ENCODE measurements at regions not wholly inside any gene's neighbourhood (a gene's known extent, or its start where the extent isn't known, plus 50 kb on each side); places are given as distances from the start of the nearest gene placed in this dataset.

- H3K4me2 ChIP-seq (ENCODE audit: low read length), result no peak overlapping the region
- no peaks in the 10 kb centered on the region for H4K20me1 ChIP-seq (ENCODE audit: insufficient read depth, low read length)
- no peaks in the 10 kb centered on the region for H3K79me2 ChIP-seq (ENCODE audit: low read length)
- no peaks in the 10 kb centered on the region for H3K4me1 ChIP-seq (ENCODE audit: low read length)
- no peaks in the 10 kb centered on the region for H3K36me3 ChIP-seq (replicated peaks; ENCODE audit: low read depth, low read length)
- no peak overlapping the region for H3K4me3 ChIP-seq (ENCODE audit: low read length)
- no peaks in the 10 kb centered on the region for H3K9me3 ChIP-seq (ENCODE audit: insufficient read depth, low read length)
- no peak overlapping the region for H2AFZ ChIP-seq (ENCODE audit: low read depth, low read length)
- H3K9ac ChIP-seq (ENCODE audit: low read length), result no peak overlapping the region
- H3K27ac ChIP-seq (ENCODE audit: low read length), result no peak overlapping the region
- TF ChIP-seq EZH2phosphoT487 (IDR thresholded peaks at IDR 0.05; ENCODE audit: low read depth), result no peak
- TF ChIP-seq CTCF (IDR thresholded peaks at IDR 0.05; ENCODE audit: low read depth, low read length), result no peak
- H3K27me3 ChIP-seq (ENCODE audit: low read depth, low read length), result peaks cover 9% of the 10 kb centered on the region; the same call in 1 of the 2 replicates
Measured at GRCh38 chr3:3340965-3341895, 161.7 kb upstream of the CRBN start.

- Histone ChIP-seq H3K4me1 (ENCODE audit: low read length) (no peaks in the 10 kb centered on the region), H3K4me2 (ENCODE audit: low read length) (no peak overlapping the region), H3K9me3 (ENCODE audit: insufficient read depth, low read length) (no peaks in the 10 kb centered on the region), H3K4me3 (ENCODE audit: low read length) (no peak overlapping the region), H3K27me3 (ENCODE audit: low read depth, low read length) (peaks cover 6% of the 10 kb centered on the region; the same call in 1 of the 2 replicates), H3K79me2 (ENCODE audit: low read length) (no peaks in the 10 kb centered on the region), H3K27ac (ENCODE audit: low read length) (no peak overlapping the region), H3K36me3 (replicated peaks; ENCODE audit: low read depth, low read length) (no peaks in the 10 kb centered on the region), H3K9ac (ENCODE audit: low read length) (no peak overlapping the region), H2AFZ (ENCODE audit: low read depth, low read length) (no peak overlapping the region), H4K20me1 (ENCODE audit: insufficient read depth, low read length) (no peaks in the 10 kb centered on the region)
- TF ChIP-seq CTCF (IDR thresholded peaks at IDR 0.05; ENCODE audit: low read depth, low read length) (no peak), EZH2phosphoT487 (IDR thresholded peaks at IDR 0.05; ENCODE audit: low read depth) (no peak)
Measured at GRCh38 chr3:3340526-3340925, 161.0 kb upstream of the CRBN start.

- Histone ChIP-seq H3K27ac (ENCODE audit: low read length) (no peak overlapping the region), H3K4me2 (ENCODE audit: low read length) (no peak overlapping the region)
Measured at GRCh38 chr3:3335903-3336302, 156.4 kb upstream of the CRBN start.

More at GRCh38 chr3:3335903-3336302, 156.4 kb upstream of the CRBN start:
- no peaks in the 10 kb centered on the region for H3K36me3 ChIP-seq (replicated peaks; ENCODE audit: low read depth, low read length)
- H4K20me1 ChIP-seq (ENCODE audit: insufficient read depth, low read length), result no peaks in the 10 kb centered on the region
- no peaks in the 10 kb centered on the region for H3K4me1 ChIP-seq (ENCODE audit: low read length)
- H3K4me3 ChIP-seq (ENCODE audit: low read length), result no peak overlapping the region
- TF ChIP-seq EZH2phosphoT487 (IDR thresholded peaks at IDR 0.05; ENCODE audit: low read depth) (no peak), CTCF (IDR thresholded peaks at IDR 0.05; ENCODE audit: low read depth, low read length) (no peak)
- H3K27me3 ChIP-seq (ENCODE audit: low read depth, low read length), result no peaks in the 10 kb centered on the region
- H3K9ac ChIP-seq (ENCODE audit: low read length), result no peak overlapping the region
- no peaks in the 10 kb centered on the region for H3K9me3 ChIP-seq (ENCODE audit: insufficient read depth, low read length)
- no peak overlapping the region for H2AFZ ChIP-seq (ENCODE audit: low read depth, low read length)
- H3K79me2 ChIP-seq (ENCODE audit: low read length), result no peaks in the 10 kb centered on the region
